GM19452 (cell line): ENCODE measurements at regions not wholly inside any gene's neighbourhood (a gene's known extent, or its start where the extent isn't known, plus 50 kb on each side); places are given as distances from the start of the nearest gene placed in this dataset.
"Not testable (repeated sequence)": the region's sequence is repeated elsewhere in the genome, so short reads cannot be mapped to it uniquely, and the experiment has no call there.

Experiments used
- ATAC-seq: cut with Tn5 transposase; IDR thresholded peaks from one replicate; pipeline ENCODE4 v1.9.1; 2021; ENCODE audit not compliant: unreplicated experiment

DNA sequence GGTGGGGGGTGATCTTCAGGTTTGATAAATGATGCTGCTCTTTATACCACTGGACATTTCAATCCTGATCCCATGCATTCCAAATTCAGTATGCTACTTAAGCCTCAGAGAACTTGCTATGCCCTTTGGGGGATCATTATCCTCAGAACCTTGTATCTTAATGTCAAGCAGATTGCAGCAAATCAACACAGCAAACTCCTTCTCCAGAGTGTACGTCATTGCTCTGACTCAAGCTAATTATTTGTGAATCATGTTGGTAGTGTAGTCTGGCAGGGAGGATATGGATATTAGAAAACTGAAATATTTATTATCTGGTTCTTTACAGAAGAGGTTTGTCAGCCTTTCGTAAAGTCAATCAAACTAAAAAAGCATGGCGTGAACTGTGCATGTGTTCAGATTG, 562.5 kb upstream of the FAM98A start:
- no peak for ATAC-seq

DNA sequence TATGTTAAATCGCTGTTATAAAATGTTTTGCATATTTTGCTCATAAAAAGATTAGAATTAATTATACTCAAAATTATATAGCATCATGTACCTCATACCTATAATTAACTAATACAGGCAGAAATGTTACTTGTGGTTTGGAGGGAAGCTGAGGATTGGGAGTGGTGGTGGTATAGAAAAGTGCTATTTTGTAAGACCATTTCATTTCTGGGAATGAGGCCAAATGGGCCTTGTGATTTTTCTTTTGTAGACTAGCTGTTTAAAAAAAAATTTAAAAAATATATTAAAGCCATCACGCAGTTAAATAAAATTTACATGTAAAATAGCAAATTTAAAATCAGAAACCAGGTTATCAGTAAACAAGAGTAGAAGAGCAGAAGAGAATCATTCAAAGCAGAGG, 560.8 kb upstream of the FAM98A start:
- ATAC-seq: no peak

DNA sequence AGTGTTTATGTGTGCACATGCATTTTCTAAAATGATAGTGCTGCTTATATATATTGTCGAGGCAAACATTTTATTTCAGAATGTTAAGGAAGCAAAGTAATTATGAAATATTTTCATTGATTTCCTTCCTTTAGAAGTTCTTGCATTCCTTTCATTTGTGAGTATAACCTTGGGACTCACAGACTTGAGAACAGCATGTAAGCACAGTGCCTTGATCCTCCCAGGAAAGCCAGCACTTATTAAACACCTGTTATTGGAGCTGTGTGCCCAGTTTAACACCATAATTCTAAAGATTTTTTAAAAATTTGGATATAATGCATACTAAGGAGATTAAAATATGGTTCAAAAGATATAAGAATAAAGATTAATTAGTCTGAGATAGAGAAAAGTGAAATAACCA, 554.4 kb upstream of the FAM98A start:
- no peak for ATAC-seq

DNA sequence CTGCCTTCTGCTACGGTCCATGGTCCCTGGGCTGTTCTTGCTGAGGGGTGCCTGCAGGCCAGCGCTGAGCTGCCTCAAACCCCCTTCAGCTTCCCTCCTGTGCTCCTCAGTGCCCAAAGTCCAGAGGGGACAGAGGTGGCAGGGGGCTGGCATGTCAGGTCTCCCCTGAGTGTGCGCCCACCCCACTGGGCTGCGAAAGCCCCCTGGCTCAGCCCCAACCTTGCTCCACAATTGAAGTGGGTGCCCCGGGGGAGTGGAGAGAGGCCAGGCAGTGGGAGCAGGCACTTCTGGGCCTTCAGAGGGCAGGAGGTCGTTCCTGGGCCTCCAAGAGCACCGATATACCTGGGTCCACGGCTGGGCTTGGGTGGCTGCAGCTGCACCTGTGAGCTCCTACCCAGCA, 548.7 kb upstream of the FAM98A start:
- ATAC-seq: no peak

DNA sequence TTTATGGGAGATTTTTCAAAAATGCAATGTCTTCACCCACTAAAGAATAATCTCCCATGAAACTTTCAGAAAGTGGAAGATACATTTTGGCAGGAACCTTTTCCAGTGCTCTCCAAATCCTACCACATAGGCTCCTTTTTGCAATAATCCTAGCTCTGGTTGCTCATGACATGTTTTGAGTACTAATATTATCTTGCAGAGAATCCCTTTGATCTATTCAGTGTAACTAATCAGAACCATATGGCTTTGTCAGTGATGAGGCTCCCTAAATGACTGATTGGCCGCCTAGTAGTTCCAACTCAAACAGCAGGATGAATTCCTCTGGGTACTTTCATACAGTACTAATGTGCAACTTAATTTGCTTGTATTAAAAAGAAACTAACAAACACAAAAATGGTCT, 544.0 kb upstream of the FAM98A start:
- no peak for ATAC-seq

DNA sequence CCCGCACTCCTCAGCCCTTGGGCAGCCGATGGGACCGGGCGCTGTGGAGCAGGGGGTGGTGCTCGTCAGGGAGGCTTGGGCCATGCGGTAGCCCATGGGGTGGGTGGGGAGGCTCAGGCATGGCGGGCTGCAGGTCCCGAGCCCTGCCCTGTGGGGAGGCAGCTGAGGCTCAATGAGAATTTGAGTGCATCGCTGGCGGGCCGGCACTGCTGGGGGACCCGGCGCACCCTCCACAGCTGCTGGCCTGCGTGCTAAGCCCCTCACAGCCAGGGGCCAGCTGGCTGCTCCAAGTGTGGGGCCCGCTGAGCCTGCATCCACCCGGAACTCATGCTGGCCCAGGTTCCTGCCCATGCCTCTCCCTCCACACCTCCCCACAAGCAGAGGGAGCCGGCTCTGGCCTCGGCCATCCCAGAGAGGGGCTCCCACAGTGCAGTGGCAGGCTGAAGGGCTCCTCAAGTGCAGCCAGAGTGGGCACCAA, 543.5 kb upstream of the FAM98A start:
- not testable (repeated sequence) for ATAC-seq

DNA sequence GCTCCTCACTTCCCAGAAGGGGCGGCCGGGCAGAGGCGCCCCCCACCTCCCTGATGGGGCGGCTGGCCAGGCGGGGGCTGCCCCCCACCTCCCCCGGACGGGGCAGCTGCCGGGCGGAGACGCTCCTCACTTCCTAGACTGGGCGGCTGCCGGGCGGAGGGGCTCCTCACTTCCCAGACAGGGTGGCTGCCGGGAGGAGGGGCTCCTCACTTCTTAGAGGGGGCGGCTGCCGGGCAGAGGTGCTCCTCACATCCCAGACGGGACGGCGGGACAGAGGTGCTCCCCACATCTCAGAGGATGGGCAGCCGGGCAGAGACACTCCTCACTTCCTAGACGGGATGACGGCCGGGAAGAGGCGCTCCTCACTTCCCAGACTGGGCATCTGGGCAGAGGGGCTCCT, 534.0 kb upstream of the FAM98A start:
- ATAC-seq: not testable (repeated sequence)

DNA sequence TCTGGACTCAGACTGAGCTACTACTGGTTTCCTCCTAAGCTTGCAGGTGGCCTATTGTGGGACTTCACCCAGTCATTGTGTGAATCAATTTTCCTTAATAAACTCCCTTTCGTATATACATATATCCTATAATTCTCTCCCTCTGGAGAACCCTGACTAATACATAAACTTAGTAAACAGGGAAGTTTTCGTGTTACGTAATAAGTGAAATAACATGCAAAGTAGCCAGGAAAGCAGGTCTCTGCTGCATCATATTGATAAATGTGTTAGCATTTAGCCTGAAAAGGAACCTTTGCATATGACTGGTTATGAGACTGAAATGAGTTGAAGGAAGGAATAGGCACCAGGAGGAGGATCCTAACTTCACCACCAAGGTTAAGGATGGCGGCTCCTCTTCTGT, 527.2 kb upstream of the FAM98A start:
- no peak for ATAC-seq

DNA sequence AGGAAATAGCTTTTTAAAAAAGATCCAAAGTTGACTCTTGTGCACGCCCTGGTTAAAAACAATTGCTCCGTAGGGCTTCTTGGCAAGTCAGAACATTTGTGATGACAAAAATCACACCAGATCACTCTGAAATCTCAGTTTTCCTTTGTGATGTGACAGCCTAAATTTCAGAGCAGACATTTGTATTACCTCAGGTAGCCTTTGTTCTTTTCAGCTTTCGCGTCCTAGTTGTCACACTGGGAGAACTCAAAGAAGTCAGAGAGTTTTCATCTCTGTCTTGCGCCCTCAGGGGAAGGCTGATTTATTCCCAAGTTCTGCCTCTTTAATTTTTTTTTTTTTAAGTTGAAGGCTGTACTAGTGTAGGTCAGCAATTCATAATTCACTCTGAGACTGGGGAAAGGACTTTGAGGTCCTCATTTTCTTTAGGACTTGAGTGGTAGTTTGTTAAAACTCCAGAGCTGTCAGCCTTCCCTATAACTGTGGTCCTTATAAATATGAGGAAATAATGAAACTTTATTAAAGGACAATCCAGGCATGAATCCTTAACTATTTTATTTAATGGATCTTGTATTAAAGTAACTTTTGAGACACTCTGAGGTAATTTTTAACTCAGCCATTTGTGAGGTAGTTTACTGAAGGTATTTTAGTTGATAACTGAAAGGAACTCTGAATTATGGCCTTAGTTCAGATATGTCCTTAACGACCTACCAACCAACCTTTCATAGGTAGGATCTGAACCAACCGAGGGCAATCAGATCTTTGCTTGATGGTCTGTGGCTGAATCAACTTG, 525.1 kb upstream of the FAM98A start:
- no peak for ATAC-seq

DNA sequence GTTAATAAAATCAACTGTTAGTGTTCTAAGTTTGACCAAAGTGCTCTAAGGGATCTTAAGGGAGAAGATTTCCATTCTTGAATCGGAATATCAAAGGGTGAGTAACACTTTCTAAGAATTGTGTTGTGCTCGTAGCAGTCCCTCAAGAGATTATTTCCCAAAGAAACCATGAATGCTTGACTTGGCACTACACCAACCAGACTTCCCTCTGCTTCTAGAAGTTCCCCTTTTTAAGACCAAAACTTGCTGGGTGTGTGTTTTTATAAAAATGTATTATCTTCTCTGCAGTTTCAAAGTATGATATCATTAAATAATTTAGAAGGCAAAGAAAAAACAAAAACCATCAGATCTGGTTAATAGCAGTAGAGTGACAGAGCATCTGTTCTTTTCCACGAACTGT, 522.0 kb upstream of the FAM98A start:
- ATAC-seq: no peak

DNA sequence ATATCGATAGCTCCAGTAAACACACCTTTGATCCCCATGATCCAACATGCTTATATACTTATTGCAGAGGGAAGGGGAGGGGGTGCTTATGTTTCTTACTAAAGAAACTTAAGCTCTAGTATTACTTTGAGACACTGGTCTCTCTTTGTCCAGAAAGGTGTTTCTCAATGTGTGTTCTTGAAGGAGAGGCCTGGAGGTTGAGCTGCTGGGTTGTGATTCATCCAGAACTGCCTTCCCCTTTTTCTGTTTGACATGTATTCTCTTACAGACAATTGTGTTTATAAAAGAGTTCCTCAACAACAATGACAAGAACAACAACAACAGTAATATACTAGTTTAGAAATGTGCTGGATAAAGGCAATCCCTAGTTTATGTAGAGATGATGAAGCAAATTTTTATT, 516.0 kb upstream of the FAM98A start:
- ATAC-seq: no peak

DNA sequence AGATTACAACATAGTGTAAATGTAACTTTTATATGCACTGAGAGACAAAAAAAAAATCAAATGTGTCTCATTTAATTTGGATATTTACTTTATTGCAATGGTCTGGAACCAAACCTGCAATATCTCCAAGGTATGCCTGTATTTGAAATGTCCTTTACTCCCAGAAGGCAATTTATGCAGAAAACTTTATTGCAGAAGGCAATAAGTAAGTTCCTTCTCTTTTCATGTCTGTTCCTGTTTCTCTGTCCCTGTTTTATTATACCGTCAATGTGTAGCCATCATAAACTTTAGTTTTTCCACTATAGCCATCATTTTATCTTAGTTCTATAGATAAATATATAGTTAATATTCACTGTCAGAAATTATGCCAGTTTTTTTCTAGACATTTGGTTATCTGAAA, 513.1 kb upstream of the FAM98A start:
- no peak for ATAC-seq

DNA sequence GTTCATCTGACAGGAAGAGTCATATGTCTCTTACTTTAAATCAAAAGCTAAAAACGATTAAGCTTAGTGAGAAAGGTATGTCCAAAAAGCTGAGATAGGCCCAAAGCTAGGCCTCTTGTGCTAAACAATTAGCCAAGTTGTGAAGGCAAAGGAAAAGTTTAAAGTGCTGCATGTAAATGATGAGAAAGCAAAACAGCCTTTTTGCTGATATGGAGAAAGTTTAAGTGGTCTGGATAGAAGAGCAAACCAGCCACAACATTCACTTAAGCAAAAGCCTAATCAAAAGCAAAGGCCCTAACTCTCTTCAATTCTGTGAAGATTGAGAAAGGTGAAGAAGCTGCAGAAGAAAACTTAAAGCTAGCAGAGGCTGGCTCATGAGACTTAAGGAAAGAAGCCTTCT, 511.3 kb upstream of the FAM98A start:
- no peak for ATAC-seq

DNA sequence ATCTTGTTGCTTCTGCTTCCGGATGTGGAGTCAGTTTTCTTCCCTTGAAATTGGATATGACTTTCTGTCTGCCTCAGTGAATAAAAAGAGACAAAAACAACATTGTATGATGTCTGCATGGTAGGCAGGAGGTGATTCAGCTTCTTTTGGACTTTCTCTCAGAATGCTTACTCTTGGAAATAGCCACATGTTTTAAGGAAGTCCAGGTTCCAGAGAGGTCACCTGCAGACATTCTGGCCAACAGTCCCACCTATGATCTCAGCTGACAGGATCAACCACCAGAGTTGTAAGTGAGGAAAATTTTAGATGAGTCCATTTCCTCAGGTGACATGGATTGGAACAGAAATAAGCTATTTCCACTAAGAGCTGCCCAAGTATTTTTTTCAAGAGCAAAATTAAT, 508.7 kb upstream of the FAM98A start:
- no peak for ATAC-seq

DNA sequence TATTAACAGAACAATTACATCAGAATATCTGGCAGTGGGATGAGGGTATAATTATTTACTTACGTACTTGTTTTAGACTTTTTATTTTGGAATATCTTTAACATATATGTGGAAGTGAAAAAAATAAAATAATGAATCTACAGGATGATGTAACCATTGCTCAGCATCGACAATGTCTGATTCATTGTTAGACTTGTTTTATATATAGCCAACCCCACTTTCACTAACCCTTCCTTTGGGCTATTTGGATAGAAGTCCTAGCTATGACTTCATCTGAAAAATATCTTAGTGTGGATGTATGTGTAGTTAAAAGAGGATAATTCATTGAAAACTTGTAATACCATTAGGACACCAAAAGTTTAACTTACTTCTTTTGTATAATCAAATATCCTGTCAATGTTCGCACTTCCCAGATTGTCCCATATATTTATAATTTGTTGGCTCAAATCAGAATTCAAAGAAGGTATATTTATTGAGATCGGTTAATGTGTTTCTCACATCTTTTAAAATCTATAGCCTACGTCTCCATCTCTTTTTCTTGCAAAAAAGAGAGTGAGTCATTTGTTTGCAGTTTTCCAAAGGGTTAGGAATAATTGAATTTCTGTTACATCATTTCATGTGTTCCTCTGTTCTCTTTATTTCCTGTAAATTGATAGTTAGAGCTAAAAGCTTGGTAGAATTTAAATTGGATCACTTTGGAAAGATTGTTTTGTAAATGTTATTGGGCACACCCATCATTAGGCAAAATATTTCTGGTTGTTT, 506.1 kb upstream of the FAM98A start:
- no peak for ATAC-seq

DNA sequence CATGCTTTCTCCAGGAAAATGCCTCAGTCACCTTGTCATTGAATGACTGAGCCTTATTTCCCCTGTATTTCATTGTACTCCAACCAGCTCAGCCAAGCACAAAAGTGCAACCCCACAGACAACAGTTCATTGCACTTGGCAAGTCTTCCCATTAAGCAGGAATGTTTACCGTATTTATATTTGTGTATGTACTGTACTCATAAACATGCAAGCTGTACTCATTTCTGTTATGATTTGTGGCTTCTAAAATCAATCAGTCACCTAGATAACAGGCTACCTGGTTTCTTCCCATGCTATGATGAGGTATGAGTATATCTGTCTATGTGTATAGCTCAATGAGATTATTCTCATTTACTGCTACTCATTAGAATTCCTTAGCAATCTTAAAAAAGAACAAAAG, 505.5 kb upstream of the FAM98A start:
- no peak for ATAC-seq

DNA sequence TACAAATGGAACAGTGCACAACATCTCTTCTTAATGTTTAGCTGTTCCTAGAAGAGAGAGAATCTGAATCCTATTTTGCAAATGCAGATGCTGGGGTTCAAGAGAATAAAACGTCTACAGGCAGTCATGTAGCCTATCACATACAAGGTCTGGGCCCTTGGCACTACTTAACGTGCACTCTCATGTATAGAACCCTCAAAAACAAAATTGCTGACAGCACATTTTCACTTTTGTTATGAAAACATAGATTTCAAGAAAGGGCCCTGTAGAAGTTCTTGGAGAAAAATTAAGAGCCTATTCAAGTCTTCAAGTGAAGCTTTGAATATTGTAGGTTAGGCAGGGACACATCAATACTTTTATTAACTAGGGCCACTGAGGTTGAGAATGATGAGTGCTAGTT, 504.3 kb upstream of the FAM98A start:
- ATAC-seq: no peak

DNA sequence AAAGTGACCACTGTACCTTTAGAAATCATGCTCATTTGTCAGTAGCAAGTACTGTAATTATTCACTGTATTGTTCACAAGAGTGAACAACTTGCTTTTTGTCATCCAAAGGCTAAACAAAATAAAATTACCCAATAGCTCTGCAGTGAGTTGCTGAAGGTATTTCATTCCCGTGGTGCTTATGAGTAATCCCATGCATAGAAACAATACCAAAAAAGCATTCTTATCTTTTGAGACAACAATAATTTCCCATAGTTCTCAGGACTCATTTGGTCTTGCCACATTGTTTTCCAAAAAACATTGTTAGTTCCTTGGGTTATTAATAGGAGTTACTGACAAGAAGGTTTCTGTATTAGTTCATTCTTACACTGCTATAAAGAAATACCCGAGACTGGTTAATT, 503.2 kb upstream of the FAM98A start:
- no peak for ATAC-seq

DNA sequence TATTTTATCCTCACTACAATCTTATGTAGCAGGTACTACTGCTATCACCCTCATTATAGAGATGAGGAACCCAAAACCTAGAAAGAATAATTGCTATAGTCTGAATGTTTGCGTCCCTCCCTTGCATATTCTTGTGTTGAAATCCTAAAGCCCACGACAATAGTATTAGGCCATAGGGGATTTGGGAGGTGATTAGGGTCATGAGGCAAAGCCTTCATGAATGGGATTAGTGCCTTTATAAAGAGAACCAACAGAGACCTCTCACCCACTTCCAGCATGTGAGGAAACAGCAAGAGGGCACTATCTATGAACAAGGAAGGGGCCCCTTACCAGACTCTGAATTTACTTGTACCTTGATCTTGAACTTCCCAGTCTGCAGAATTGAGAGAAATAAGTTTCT, 500.3 kb upstream of the FAM98A start:
- no peak for ATAC-seq

DNA sequence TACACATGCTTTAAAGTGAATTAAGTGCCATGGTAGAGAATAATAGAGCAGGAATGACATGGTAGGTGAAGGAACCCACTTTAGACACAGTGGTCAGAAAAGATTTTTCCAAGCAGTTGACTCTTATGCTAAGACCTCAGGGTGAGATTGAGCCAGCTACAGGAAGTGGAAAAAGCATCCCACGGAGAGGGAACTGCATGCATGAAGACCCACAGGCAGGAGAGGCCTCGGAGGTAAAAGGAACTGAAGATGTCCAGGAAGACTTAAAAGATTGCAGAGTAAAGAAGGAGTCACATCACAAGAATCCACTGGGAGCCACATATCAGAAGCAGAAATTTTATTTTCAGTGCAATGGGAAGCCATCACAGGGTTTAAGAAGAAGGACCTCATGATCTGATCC, 499.2 kb upstream of the FAM98A start:
- no peak for ATAC-seq

DNA sequence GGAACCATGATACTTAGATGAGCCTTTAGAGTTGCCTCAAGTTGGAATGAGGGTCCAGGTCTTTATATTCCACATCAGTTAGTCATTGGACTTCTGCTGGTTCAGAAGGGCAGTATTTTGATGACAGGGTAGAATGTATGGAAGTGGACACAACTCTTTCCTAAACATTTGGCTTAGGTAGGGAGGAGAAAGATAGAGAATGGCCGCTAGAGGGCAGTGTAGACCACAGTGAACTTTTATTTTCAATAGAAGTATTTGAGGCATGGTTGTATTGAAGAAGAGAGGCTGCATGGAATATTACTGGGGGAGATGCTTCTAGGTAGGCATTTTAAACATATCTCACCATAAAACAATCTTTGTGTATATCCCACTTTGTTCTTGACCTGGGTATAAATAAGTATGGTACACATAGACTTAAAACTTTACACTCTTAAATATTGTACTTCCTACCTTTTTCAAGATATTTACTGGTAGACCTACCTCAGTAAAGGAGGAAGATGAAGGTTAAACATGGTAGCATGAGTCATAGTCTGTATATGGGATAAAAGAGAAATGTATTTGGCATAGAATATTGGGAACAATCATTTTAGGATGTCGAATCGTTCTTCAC, 497.6 kb upstream of the FAM98A start:
- ATAC-seq: peak; percentile 75

DNA sequence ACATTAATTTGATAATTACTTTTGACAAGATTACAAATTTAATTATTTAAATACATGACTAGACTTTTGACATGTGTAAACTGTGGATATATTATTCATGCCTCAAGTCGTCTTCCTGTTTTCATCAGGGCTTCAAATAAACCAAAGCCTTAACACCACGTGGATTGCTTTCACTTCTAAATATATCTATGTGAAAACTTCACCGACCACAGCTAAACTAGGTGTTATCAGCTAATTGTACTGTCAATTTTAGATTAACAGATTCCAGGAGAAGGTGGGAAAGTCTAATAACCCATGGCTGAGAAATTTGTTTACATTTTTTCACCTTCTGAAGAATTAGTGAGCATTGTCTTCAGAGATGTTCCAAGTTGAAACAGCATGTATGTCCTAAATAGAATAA, 494.7 kb upstream of the FAM98A start:
- ATAC-seq: no peak
